GM23338 (cell line): ENCODE measurements at regions not wholly inside any gene's neighbourhood (a gene's known extent, or its start where the extent isn't known, plus 50 kb on each side); places are given as distances from the start of the nearest gene placed in this dataset.

Experiments used
- ATAC-seq: fragments of 200-7000 bp; cut with Tn5 transposase; 3 replicates; pipeline ENCODE4 v1.9.1; 2020
- DNase-seq: peaks from one replicate; pipeline ENCODE4 v3.0.0-alpha.2; 2015; ENCODE audit warnings: low spot score
- H2AFZ ChIP-seq: fragments of 200-600 bp; sonication (generic); 2 replicates; pipeline ENCODE4 v1.8.0; 2016; ENCODE audit warnings: antibody characterized with exemption, mild to moderate bottlenecking, moderate library complexity
- H3F3A ChIP-seq: fragments of 200-600 bp; sonication (generic); replicated peaks from 2 replicates; pipeline ENCODE4 v1.8.0; 2017; ENCODE audit warnings: antibody characterized with exemption, mixed run types, low read depth
- H3K27ac ChIP-seq: fragments of 200-600 bp; sonication (generic); 2 replicates; pipeline ENCODE4 v1.6.1; 2016; ENCODE audit warnings: low read depth
- H3K27me3 ChIP-seq: fragments of 200-600 bp; sonication (generic); 2 replicates; pipeline ENCODE4 v1.8.0; 2016; ENCODE audit warnings: mild to moderate bottlenecking, mixed run types, moderate library complexity; ENCODE audit not compliant: insufficient read depth
- H3K36me3 ChIP-seq: fragments of 200-600 bp; sonication (generic); 2 replicates; pipeline ENCODE4 v1.8.0; 2016; ENCODE audit warnings: mild to moderate bottlenecking; ENCODE audit not compliant: insufficient read depth
- H3K4me1 ChIP-seq: fragments of 200-600 bp; sonication (generic); 2 replicates; pipeline ENCODE4 v1.8.0; 2016; ENCODE audit warnings: mild to moderate bottlenecking, moderate library complexity; ENCODE audit not compliant: insufficient read depth
- H3K4me2 ChIP-seq: fragments of 200-600 bp; sonication (generic); 2 replicates; pipeline ENCODE4 v1.7.1; 2017; ENCODE audit warnings: mixed run types
- H3K4me3 ChIP-seq: fragments of 200-600 bp; sonication (generic); 2 replicates; pipeline ENCODE4 v1.6.1; 2016; ENCODE audit warnings: mixed run types
- H3K79me2 ChIP-seq: fragments of 200-600 bp; sonication (generic); replicated peaks from 2 replicates; pipeline ENCODE4 v1.8.0; 2017; ENCODE audit warnings: mild to moderate bottlenecking; ENCODE audit not compliant: insufficient read depth
- H3K9me2 ChIP-seq: fragments of 200-600 bp; sonication (generic); 2 replicates; pipeline ENCODE4 v1.8.0; 2017; ENCODE audit not compliant: insufficient read depth
- H4K20me1 ChIP-seq: fragments of 200-600 bp; sonication (generic); replicated peaks from 2 replicates; pipeline ENCODE4 v1.8.0; 2017; ENCODE audit warnings: mild to moderate bottlenecking; ENCODE audit not compliant: insufficient read depth
- H3K27ac Mint-ChIP-seq: 2 replicates; pipeline ENCODE4 v1.8.0; 2020; ENCODE audit warnings: inconsistent platforms, mild to moderate bottlenecking, moderate library complexity, mixed read lengths
- H3K27me3 Mint-ChIP-seq: 3 replicates; pipeline ENCODE4 v1.8.0; 2022; ENCODE audit warnings: low read depth, mild to moderate bottlenecking, moderate library complexity, mixed read lengths, inconsistent platforms; ENCODE audit not compliant: insufficient read depth, poor library complexity
- H3K36me3 Mint-ChIP-seq: 3 replicates; pipeline ENCODE4 v1.8.0; 2021; ENCODE audit warnings: low read depth, mild to moderate bottlenecking, inconsistent platforms, moderate library complexity, mixed read lengths
- H3K4me1 Mint-ChIP-seq: 3 replicates; pipeline ENCODE4 v1.8.0; 2020; ENCODE audit warnings: mild to moderate bottlenecking, inconsistent platforms, mixed read lengths
- H3K4me3 Mint-ChIP-seq: 3 replicates; pipeline ENCODE4 v1.8.0; 2021; ENCODE audit warnings: moderate library complexity, mild to moderate bottlenecking, inconsistent platforms, mixed read lengths
- H3K9me3 Mint-ChIP-seq: 3 replicates; pipeline ENCODE4 v1.8.0; 2020; ENCODE audit warnings: moderate library complexity, mild to moderate bottlenecking, inconsistent platforms, mixed read lengths
- NANOG ChIP-seq: IDR thresholded peaks from 2 replicates; pipeline ENCODE4 v1.6.1; 2016; ENCODE audit warnings: antibody characterized with exemption, borderline replicate concordance
- POLR2AphosphoS5 ChIP-seq: IDR thresholded peaks from 2 replicates; pipeline ENCODE4 v1.6.1; 2016; ENCODE audit warnings: antibody characterized with exemption, low read depth
- STAT1 ChIP-seq: IDR thresholded peaks from one replicate; pipeline ENCODE4 v1.6.1; 2016; ENCODE audit warnings: antibody characterized with exemption; ENCODE audit not compliant: unreplicated experiment
- TF ChIP-seq, protein P1 (sequence below): fragments of 250-450 bp; sonication (Bioruptor Pico); IDR thresholded peaks from 2 replicates; pipeline ENCODE4 v1.5.0; 2020; ENCODE audit warnings: mild to moderate bottlenecking, moderate library complexity
- TF ChIP-seq, protein P2 (sequence below): IDR thresholded peaks from 2 replicates; pipeline ENCODE4 v1.6.1; 2016; ENCODE audit warnings: antibody characterized with exemption
- TF ChIP-seq, protein P3 (sequence below), 2 experiments: fragments of 200-600 bp in 1 of 2; sonication (generic) in 1 of 2; conservative IDR thresholded peaks; 2 replicates each; pipeline versions ENCODE4 v1.5.1 to v1.6.1; 2016 to 2017; ENCODE audit warnings: antibody characterized with exemption in 2 of 2, low read depth in 2 of 2, mild to moderate bottlenecking in 2 of 2, moderate library complexity in 1 of 2

DNA sequence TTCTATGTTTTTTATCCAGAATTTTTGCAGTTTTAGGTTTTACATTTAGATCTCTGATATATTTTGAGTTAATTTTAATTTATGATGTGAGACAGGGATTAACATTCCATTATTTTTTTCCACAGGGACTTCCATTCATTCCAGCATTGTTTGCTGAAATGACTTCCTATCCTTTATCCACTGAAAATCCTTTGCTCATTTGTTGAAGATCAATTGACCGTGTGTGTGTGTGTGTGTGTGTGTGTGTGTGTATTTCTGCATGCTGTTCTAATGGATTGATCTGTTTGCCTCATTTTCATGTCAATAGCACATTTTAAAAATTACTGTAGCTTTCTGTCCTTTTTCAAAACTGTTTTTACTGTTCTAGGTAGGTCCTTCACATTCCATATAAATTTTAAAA is 480.3 kb downstream of the DSC3 start (continued):
- TF ChIP-seq, protein P1, sequence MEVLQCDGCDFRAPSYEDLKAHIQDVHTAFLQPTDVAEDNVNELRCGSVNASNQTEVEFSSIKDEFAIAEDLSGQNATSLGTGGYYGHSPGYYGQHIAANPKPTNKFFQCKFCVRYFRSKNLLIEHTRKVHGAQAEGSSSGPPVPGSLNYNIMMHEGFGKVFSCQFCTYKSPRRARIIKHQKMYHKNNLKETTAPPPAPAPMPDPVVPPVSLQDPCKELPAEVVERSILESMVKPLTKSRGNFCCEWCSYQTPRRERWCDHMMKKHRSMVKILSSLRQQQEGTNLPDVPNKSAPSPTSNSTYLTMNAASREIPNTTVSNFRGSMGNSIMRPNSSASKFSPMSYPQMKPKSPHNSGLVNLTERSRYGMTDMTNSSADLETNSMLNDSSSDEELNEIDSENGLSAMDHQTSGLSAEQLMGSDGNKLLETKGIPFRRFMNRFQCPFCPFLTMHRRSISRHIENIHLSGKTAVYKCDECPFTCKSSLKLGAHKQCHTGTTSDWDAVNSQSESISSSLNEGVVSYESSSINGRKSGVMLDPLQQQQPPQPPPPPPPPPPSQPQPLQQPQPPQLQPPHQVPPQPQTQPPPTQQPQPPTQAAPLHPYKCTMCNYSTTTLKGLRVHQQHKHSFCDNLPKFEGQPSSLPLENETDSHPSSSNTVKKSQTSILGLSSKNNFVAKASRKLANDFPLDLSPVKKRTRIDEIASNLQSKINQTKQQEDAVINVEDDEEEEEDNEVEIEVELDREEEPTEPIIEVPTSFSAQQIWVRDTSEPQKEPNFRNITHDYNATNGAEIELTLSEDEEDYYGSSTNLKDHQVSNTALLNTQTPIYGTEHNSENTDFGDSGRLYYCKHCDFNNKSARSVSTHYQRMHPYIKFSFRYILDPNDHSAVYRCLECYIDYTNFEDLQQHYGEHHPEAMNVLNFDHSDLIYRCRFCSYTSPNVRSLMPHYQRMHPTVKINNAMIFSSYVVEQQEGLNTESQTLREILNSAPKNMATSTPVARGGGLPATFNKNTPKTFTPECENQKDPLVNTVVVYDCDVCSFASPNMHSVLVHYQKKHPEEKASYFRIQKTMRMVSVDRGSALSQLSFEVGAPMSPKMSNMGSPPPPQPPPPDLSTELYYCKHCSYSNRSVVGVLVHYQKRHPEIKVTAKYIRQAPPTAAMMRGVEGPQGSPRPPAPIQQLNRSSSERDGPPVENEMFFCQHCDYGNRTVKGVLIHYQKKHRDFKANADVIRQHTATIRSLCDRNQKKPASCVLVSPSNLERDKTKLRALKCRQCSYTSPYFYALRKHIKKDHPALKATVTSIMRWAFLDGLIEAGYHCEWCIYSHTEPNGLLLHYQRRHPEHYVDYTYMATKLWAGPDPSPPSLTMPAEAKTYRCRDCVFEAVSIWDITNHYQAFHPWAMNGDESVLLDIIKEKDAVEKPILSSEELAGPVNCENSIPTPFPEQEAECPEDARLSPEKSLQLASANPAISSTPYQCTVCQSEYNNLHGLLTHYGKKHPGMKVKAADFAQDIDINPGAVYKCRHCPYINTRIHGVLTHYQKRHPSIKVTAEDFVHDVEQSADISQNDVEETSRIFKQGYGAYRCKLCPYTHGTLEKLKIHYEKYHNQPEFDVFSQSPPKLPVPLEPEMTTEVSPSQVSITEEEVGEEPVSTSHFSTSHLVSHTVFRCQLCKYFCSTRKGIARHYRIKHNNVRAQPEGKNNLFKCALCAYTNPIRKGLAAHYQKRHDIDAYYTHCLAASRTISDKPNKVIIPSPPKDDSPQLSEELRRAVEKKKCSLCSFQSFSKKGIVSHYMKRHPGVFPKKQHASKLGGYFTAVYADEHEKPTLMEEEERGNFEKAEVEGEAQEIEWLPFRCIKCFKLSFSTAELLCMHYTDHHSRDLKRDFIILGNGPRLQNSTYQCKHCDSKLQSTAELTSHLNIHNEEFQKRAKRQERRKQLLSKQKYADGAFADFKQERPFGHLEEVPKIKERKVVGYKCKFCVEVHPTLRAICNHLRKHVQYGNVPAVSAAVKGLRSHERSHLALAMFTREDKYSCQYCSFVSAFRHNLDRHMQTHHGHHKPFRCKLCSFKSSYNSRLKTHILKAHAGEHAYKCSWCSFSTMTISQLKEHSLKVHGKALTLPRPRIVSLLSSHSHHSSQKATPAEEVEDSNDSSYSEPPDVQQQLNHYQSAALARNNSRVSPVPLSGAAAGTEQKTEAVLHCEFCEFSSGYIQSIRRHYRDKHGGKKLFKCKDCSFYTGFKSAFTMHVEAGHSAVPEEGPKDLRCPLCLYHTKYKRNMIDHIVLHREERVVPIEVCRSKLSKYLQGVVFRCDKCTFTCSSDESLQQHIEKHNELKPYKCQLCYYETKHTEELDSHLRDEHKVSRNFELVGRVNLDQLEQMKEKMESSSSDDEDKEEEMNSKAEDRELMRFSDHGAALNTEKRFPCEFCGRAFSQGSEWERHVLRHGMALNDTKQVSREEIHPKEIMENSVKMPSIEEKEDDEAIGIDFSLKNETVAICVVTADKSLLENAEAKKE (CRISPR knock-in tag), result no peak
- TF ChIP-seq NANOG, result no peak

DNA sequence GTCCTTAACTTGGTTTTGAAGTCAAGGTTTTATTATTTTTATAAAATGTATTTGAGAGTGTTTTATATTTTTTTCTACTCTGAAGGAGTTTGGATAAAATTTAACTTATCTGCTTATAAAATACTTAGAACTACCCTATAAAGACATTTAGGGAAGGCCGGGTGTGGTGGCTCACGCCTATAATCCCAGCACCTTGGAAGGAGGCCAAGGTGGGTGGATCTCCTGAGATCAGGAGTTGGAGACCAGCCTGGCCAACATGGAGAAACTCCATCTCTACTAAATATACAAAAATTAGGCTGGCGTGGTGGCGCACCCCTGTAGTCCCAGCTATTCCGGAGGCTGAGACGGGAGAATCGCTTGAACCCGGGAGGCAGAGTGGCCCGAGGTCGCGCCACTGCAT is 486.4 kb downstream of the DSC3 start:
- Histone ChIP-seq H2AFZ (no peak overlapping the region), H3K4me2 (no peak overlapping the region), H3K27ac (no peak overlapping the region), H3K27me3 (no peaks in the 10 kb centered on the region), H3K9me2 (no peaks in the 10 kb centered on the region), H3K36me3 (no peaks in the 10 kb centered on the region), H3F3A (no peaks in the 10 kb centered on the region), H3K4me1 (no peaks in the 10 kb centered on the region), H3K4me3 (no peak overlapping the region), H3K79me2 (no peaks in the 10 kb centered on the region), H4K20me1 (no peaks in the 10 kb centered on the region)
- Mint-ChIP-seq H3K4me3 (no peak overlapping the region), H3K9me3 (no peaks in the 10 kb centered on the region), H3K36me3 (no peaks in the 10 kb centered on the region), H3K27me3 (no peaks in the 10 kb centered on the region), H3K27ac (no peak overlapping the region), H3K4me1 (no peaks in the 10 kb centered on the region)
- no peak for DNase-seq
- TF ChIP-seq, protein P2, sequence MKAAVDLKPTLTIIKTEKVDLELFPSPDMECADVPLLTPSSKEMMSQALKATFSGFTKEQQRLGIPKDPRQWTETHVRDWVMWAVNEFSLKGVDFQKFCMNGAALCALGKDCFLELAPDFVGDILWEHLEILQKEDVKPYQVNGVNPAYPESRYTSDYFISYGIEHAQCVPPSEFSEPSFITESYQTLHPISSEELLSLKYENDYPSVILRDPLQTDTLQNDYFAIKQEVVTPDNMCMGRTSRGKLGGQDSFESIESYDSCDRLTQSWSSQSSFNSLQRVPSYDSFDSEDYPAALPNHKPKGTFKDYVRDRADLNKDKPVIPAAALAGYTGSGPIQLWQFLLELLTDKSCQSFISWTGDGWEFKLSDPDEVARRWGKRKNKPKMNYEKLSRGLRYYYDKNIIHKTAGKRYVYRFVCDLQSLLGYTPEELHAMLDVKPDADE, result no peak
- TF ChIP-seq STAT1 (no peak), POLR2AphosphoS5 (no peak)
- TF ChIP-seq, protein P3, sequence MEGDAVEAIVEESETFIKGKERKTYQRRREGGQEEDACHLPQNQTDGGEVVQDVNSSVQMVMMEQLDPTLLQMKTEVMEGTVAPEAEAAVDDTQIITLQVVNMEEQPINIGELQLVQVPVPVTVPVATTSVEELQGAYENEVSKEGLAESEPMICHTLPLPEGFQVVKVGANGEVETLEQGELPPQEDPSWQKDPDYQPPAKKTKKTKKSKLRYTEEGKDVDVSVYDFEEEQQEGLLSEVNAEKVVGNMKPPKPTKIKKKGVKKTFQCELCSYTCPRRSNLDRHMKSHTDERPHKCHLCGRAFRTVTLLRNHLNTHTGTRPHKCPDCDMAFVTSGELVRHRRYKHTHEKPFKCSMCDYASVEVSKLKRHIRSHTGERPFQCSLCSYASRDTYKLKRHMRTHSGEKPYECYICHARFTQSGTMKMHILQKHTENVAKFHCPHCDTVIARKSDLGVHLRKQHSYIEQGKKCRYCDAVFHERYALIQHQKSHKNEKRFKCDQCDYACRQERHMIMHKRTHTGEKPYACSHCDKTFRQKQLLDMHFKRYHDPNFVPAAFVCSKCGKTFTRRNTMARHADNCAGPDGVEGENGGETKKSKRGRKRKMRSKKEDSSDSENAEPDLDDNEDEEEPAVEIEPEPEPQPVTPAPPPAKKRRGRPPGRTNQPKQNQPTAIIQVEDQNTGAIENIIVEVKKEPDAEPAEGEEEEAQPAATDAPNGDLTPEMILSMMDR (conservative IDR thresholded peaks at IDR 0.05; ENCODE audit: low read depth in 2 of 2), result no peak
- ATAC-seq, result no peak
